CD14-positive monocyte (primary cell): ENCODE measurements at regions not wholly inside any gene's neighbourhood (a gene's known extent, or its start where the extent isn't known, plus 50 kb on each side); places are given as distances from the start of the nearest gene placed in this dataset.
A peak's percentile ranks its signal among the peaks of the same experiment; 100 is the strongest.
"Not testable (repeated sequence)": the region's sequence is repeated elsewhere in the genome, so short reads cannot be mapped to it uniquely, and the experiment has no call there.

Experiments
- DNase-seq, 3 donors: peaks; one replicate each; pipeline ENCODE4 v3.0.0-alpha.2; 2011 to 2022
- H2AFZ ChIP-seq: 2 replicates; pipeline ENCODE4 v1.6.0; 2012; ENCODE audit warnings: mild to moderate bottlenecking, low read depth, low read length, inconsistent platforms; ENCODE audit not compliant: insufficient read depth, poor library complexity, severe bottlenecking
- H3K27ac ChIP-seq, 2 donors: 1 replicate in 1 of 2; 2 replicates in 1 of 2; pipeline ENCODE4 v1.5.1; 2012 to 2013; ENCODE audit warnings: low read length in 2 of 2, control low read depth in 1 of 2, inconsistent platforms in 1 of 2, low read depth in 1 of 2, mild to moderate bottlenecking in 1 of 2
- H3K27me3 ChIP-seq, 2 donors: one replicate each; pipeline versions ENCODE4 v1.6.0 to v1.6.1; 2011 to 2013; ENCODE audit warnings: low read length in 2 of 2; ENCODE audit not compliant: control insufficient read depth in 2 of 2, insufficient read depth in 2 of 2
- H3K36me3 ChIP-seq, 2 donors: replicated peaks in 1 of 2; 1 replicate in 1 of 2; 2 replicates in 1 of 2; pipeline versions ENCODE4 v1.5.1 to v1.6.1; 2012 to 2013; ENCODE audit warnings: low read length in 2 of 2, control low read depth in 1 of 2, inconsistent platforms in 1 of 2, mild to moderate bottlenecking in 1 of 2; ENCODE audit not compliant: insufficient read depth in 2 of 2, control insufficient read depth in 1 of 2
- H3K4me1 ChIP-seq, 2 donors: 1 replicate in 1 of 2; 2 replicates in 1 of 2; pipeline versions ENCODE4 v1.5.1 to v1.6.1; 2012 to 2013; ENCODE audit warnings: low read length in 2 of 2, control low read depth in 1 of 2, inconsistent platforms in 1 of 2, mild to moderate bottlenecking in 1 of 2, moderate library complexity in 1 of 2; ENCODE audit not compliant: insufficient read depth in 2 of 2, control insufficient read depth in 1 of 2
- H3K4me2 ChIP-seq: replicated peaks from 2 replicates; pipeline ENCODE3; 2012; ENCODE audit warnings: low read length, moderate library complexity, mild to moderate bottlenecking; ENCODE audit not compliant: poor library complexity, severe bottlenecking; ENCODE audit errors: extremely low read depth
- H3K4me3 ChIP-seq, 3 experiments: fragments of 200-600 bp in 1 of 3; sonication (generic) in 1 of 3; replicated peaks in 1 of 3; 1 replicate in 2 of 3; 2 replicates in 1 of 3; pipeline ENCODE4 v1.5.1; 2011 to 2013; ENCODE audit warnings: low read length in 3 of 3, mild to moderate bottlenecking in 3 of 3, control low read depth in 2 of 3, low read depth in 2 of 3, inconsistent platforms in 1 of 3, moderate library complexity in 1 of 3
- H3K79me2 ChIP-seq: 2 replicates; pipeline ENCODE4 v1.6.0; 2012; ENCODE audit warnings: mild to moderate bottlenecking, control low read depth, inconsistent platforms, low read length, moderate library complexity; ENCODE audit not compliant: insufficient read depth
- H3K9ac ChIP-seq: 2 replicates; pipeline ENCODE4 v1.6.0; 2017; ENCODE audit warnings: low read length, mild to moderate bottlenecking; ENCODE audit not compliant: insufficient read depth, poor library complexity, severe bottlenecking
- H3K9me3 ChIP-seq, 2 donors: replicated peaks in 1 of 2; 1 replicate in 1 of 2; 2 replicates in 1 of 2; pipeline versions ENCODE4 v1.5.1 to v1.6.1; 2012 to 2013; ENCODE audit warnings: low read length in 2 of 2, control low read depth in 1 of 2; ENCODE audit not compliant: control insufficient read depth in 1 of 2, insufficient read depth in 1 of 2
- H4K20me1 ChIP-seq: 2 replicates; pipeline ENCODE4 v1.6.0; 2012; ENCODE audit warnings: mild to moderate bottlenecking, low read length, control low read depth, moderate library complexity; ENCODE audit not compliant: insufficient read depth
- H3K27ac Mint-ChIP-seq, 7 donors: one replicate each; pipeline ENCODE4 v1.8.0; 2020; ENCODE audit warnings: mild to moderate bottlenecking in 7 of 7, mixed read lengths in 7 of 7, moderate library complexity in 6 of 7, inconsistent platforms in 2 of 7
- H3K27me3 Mint-ChIP-seq, 3 donors: one replicate each; pipeline ENCODE4 v1.8.0; 2021 to 2022; ENCODE audit warnings: low read depth in 3 of 3, mild to moderate bottlenecking in 3 of 3, mixed read lengths in 3 of 3, moderate library complexity in 3 of 3, inconsistent platforms in 1 of 3
- H3K36me3 Mint-ChIP-seq, 2 donors: one replicate each; pipeline ENCODE4 v1.8.0; 2020; ENCODE audit warnings: mixed read lengths in 2 of 2, inconsistent platforms in 1 of 2, mild to moderate bottlenecking in 1 of 2
- H3K4me1 Mint-ChIP-seq: one replicate; pipeline ENCODE4 v1.8.0; 2020; ENCODE audit warnings: mild to moderate bottlenecking, mixed read lengths
- H3K4me3 Mint-ChIP-seq, 2 donors: one replicate each; pipeline ENCODE4 v1.8.0; 2020; ENCODE audit warnings: mild to moderate bottlenecking in 2 of 2, mixed read lengths in 2 of 2, moderate library complexity in 1 of 2
- H3K9me3 Mint-ChIP-seq, 7 donors: one replicate each; pipeline ENCODE4 v1.8.0; 2020 to 2022; ENCODE audit warnings: mixed read lengths in 7 of 7, mild to moderate bottlenecking in 6 of 7, moderate library complexity in 6 of 7, inconsistent platforms in 2 of 7
- CTCF ChIP-seq: fragments of 200-600 bp; IDR thresholded peaks from one replicate; pipeline ENCODE4 v1.8.0; 2022; ENCODE audit warnings: antibody characterized with exemption, mild to moderate bottlenecking
- WGBS: methylation state at CpG from one replicate; pipeline ENCODE4 v1.1.5; 2013; ENCODE audit warnings: missing lambda C conversion rate; ENCODE audit not compliant: insufficient coverage; 5-methylcytosine and 5-hydroxymethylcytosine counted together
- intact Hi-C, 2 donors: fragments of 100-400 bp; cut with micrococcal nuclease; formaldehyde crosslinking; loops; one replicate each; pipeline versions ENCODE4 v1.15.0 to v1.15.1; 2023

DNA sequence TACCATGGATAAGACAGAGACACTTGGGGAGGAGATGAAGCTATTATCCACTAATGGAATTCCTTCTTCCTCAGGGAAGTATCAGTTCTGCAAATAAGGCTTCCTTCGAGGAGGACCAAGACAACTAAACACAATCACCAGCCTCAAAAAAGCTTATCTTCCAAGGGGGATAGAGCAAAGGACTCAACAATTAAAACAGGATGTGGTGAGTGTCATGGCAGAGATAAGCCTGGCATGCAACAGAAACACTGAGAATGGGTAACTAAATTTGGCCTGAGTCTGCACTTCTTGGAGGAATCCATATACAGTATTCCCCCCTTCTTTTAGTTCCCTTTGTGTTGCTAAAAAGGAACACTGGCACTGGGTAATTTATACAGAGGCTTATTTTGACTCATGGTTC lies 1285.2 kb downstream of the GATA3 start:
- H3K4me3 Mint-ChIP-seq: no peak overlapping the region
- H3K27me3 Mint-ChIP-seq: peaks cover 0 to 2% (median 1%) of the 10 kb centered on the region in 3 donors
- H3K9me3 Mint-ChIP-seq: no peaks in the 10 kb centered on the region
- H3K79me2 ChIP-seq: no peaks in the 10 kb centered on the region
- TF ChIP-seq CTCF: no peak
- H3K36me3 ChIP-seq: no peaks in the 10 kb centered on the region
- no peak overlapping the region for H3K27ac ChIP-seq
- no peaks in the 10 kb centered on the region for H3K4me1 Mint-ChIP-seq
- intact Hi-C loops: loop anchor here in 1 of 2 donors (5.0 kb wide), 1 partner anchor 1338 kb away; no protein-coding TSS in a partner anchor
- H3K9ac ChIP-seq: no peak overlapping the region
- H3K27ac Mint-ChIP-seq: no peak overlapping the region
- no CpG with 5 or more reads among the region's 1 CpG for WGBS
- no peaks in the 10 kb centered on the region for H3K9me3 ChIP-seq
- no peak overlapping the region for H3K4me3 ChIP-seq
- no peaks in the 10 kb centered on the region for H4K20me1 ChIP-seq
- no peaks in the 10 kb centered on the region for H3K36me3 Mint-ChIP-seq
- no peaks in the 10 kb centered on the region for H3K27me3 ChIP-seq
- no peak overlapping the region for H2AFZ ChIP-seq
- H3K4me2 ChIP-seq: no peak overlapping the region
- no peak for DNase-seq
- no peaks in the 10 kb centered on the region for H3K4me1 ChIP-seq

GRCh38 chr10:9342885-9343570 lies 1288.5 kb downstream of the GATA3 start:
- Mint-ChIP-seq H3K4me1 (no peaks in the 10 kb centered on the region), H3K27me3 (peaks cover 0 to 2% (median 1%) of the 10 kb centered on the region in 3 donors), H3K36me3 (no peaks in the 10 kb centered on the region), H3K4me3 (no peak overlapping the region), H3K27ac (no peak overlapping the region), H3K9me3 (peaks cover 0 to 6% (median 3%) of the 10 kb centered on the region in 7 donors)
- Histone ChIP-seq H3K27me3 (no peaks in the 10 kb centered on the region), H3K4me1 (no peaks in the 10 kb centered on the region), H3K9me3 (no peaks in the 10 kb centered on the region), H3K9ac (no peak overlapping the region), H3K4me2 (no peak overlapping the region), H3K36me3 (no peaks in the 10 kb centered on the region), H3K4me3 (no peak overlapping the region), H3K27ac (no peak overlapping the region), H3K79me2 (no peaks in the 10 kb centered on the region), H2AFZ (no peak overlapping the region), H4K20me1 (no peaks in the 10 kb centered on the region)
- DNase-seq: no peak
- intact Hi-C loops: loop anchor here in 1 of 2 donors (5.0 kb wide), 1 partner anchor 1334 kb away; no protein-coding TSS in a partner anchor
- WGBS: 80% methylated on average over 1 of the region's 5 CpGs
- peak; percentile 28 for TF ChIP-seq CTCF

DNA sequence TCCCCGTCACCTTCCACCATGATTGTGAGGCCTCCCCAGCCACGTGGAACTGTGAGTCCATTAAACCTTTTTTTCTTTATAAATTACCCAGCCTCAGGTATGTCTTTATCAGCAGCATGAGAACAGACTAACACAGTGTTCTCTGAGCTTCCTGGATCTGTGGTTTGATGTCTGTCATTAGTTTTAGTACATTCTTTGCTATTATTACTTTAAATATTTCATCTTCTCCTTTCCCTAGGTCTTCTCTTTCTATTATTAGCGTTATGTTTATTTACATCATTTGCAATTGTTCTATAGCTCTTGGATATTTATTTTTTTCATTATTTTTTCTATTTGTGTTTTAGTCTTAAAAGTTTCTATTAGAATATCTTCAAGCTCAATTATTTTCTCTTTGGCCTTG lies 1293.4 kb downstream of the GATA3 start:
- H3K4me3 ChIP-seq, H2AFZ ChIP-seq, H3K36me3 ChIP-seq, H4K20me1 ChIP-seq, H3K27me3 Mint-ChIP-seq, H3K4me2 ChIP-seq, H3K79me2 ChIP-seq, H3K27me3 ChIP-seq, intact Hi-C loops, H3K9me3 ChIP-seq, H3K4me1 ChIP-seq, H3K27ac Mint-ChIP-seq, DNase-seq, H3K9ac ChIP-seq, H3K36me3 Mint-ChIP-seq, H3K27ac ChIP-seq, H3K4me1 Mint-ChIP-seq, H3K4me3 Mint-ChIP-seq: not testable (repeated sequence)
- WGBS: no CpG with 5 or more reads among the region's 3 CpGs
- peaks cover 0 to 16% (median 6%) of the 10 kb centered on the region in 7 donors for H3K9me3 Mint-ChIP-seq
